MCF 10A (cell line): ENCODE measurements at regions not wholly inside any gene's neighbourhood (a gene's known extent, or its start where the extent isn't known, plus 50 kb on each side); places are given as distances from the start of the nearest gene placed in this dataset.

ENCODE experiments used
- BruUV-seq: library from RNA; stranded (reverse); fragments of 400-500 nt; replicated peaks from 2 replicates; lab custom pipeline; 2021; lab: Mats Ljungman, UMichigan
- CTCF ChIA-PET: fragments of 300-600 bp; sonication (Branson Sonifier 250); formaldehyde crosslinking; extraction: SDS; loops from one replicate; lab custom pipeline; 2021; ENCODE audit warnings: antibody characterized with exemption, inconsistent platforms; lab: Yijun Ruan, JAX
- POLR2A ChIA-PET: fragments of 300-600, 350-650 bp; sonication (Branson Sonifier 250); formaldehyde crosslinking; extraction: SDS; loops from one replicate; lab custom pipeline; 2020; ENCODE audit warnings: antibody characterized with exemption, inconsistent platforms; lab: Yijun Ruan, JAX
- DNase-seq: peaks from one replicate; pipeline ENCODE4 v3.0.0-alpha.2; 2018; ENCODE audit not compliant: unreplicated experiment
- H3K27ac Mint-ChIP-seq: one replicate; pipeline ENCODE4 v1.8.0; 2022; ENCODE audit warnings: mild to moderate bottlenecking, low read depth, mixed read lengths; ENCODE audit not compliant: unreplicated experiment
- H3K27me3 Mint-ChIP-seq: one replicate; pipeline ENCODE4 v1.8.0; 2022; ENCODE audit warnings: mixed read lengths; ENCODE audit not compliant: insufficient read depth, unreplicated experiment
- H3K36me3 Mint-ChIP-seq: one replicate; pipeline ENCODE4 v1.8.0; 2022; ENCODE audit warnings: mild to moderate bottlenecking, moderate library complexity, mixed read lengths; ENCODE audit not compliant: insufficient read depth, unreplicated experiment
- H3K4me1 Mint-ChIP-seq: one replicate; pipeline ENCODE4 v1.8.0; 2022; ENCODE audit warnings: mixed read lengths; ENCODE audit not compliant: insufficient read depth, unreplicated experiment
- H3K4me3 Mint-ChIP-seq: one replicate; pipeline ENCODE4 v1.8.0; 2022; ENCODE audit warnings: mild to moderate bottlenecking, moderate library complexity, mixed read lengths; ENCODE audit not compliant: unreplicated experiment
- H3K9me3 Mint-ChIP-seq: one replicate; pipeline ENCODE4 v1.8.0; 2022; ENCODE audit warnings: mixed read lengths; ENCODE audit not compliant: unreplicated experiment
- CTCF ChIP-seq: fragments of 200-600 bp; IDR thresholded peaks from one replicate; pipeline ENCODE4 v1.8.0; 2022; ENCODE audit warnings: antibody characterized with exemption, mild to moderate bottlenecking; ENCODE audit not compliant: unreplicated experiment
- intact Hi-C: fragments of 100-400 bp; cut with micrococcal nuclease; formaldehyde crosslinking; loops from 2 replicates; pipeline ENCODE4 v1.14.1; 2022

- no peak for DNase-seq
- POLR2A ChIA-PET, result no interaction called here
- Mint-ChIP-seq H3K4me1 (peaks cover 6% of the 10 kb centered on the region), H3K27ac (no peak overlapping the region), H3K27me3 (peaks cover 84% of the 10 kb centered on the region), H3K9me3 (no peaks in the 10 kb centered on the region), H3K4me3 (no peak overlapping the region), H3K36me3 (no peaks in the 10 kb centered on the region)
- TF ChIP-seq CTCF, result no peak
- intact Hi-C loops, result no loop called here
- no TSS peak for BruUV-seq
- CTCF ChIA-PET, result no interaction called here
These were observed 52.1 kb upstream of the FOXF1 start for GRCh38 chr16:86458149-86458777.

GRCh38 chr16:86459266-86459665 lies 51.1 kb upstream of the FOXF1 start:
- Mint-ChIP-seq H3K9me3 (peaks cover 8% of the 10 kb centered on the region), H3K36me3 (no peaks in the 10 kb centered on the region), H3K4me3 (no peak overlapping the region), H3K4me1 (peaks cover 6% of the 10 kb centered on the region), H3K27me3 (peaks cover 74% of the 10 kb centered on the region), H3K27ac (no peak overlapping the region)
- TF ChIP-seq CTCF, result no peak
- CTCF ChIA-PET, result no interaction called here
- BruUV-seq, result no TSS peak
- POLR2A ChIA-PET, result no interaction called here
- intact Hi-C loops, result no loop called here
- no peak for DNase-seq
